ENCODE measurements at regions not wholly inside any gene's neighbourhood (a gene's known extent, or its start where the extent isn't known, plus 50 kb on each side); places are given as distances from the start of the nearest gene placed in this dataset.

GRCh38 chr13:108096301-108096915 lies 118.9 kb downstream of the LIG4 start:
- Mint-ChIP-seq H3K4me1 (ENCODE audit: low read depth) (peaks cover 1% of the 10 kb centered on the region), H3K9me3 (ENCODE audit: low read depth) (no peaks in the 10 kb centered on the region), H3K27me3 (no peaks in the 10 kb centered on the region), H3K27ac (no peak overlapping the region), H3K4me3 (ENCODE audit: low read depth) (no peak overlapping the region), H3K36me3 (ENCODE audit: insufficient read depth) (no peaks in the 10 kb centered on the region)
- no peak for DNase-seq (ENCODE audit: low spot score, unreplicated experiment)
- TF ChIP-seq, protein P1, sequence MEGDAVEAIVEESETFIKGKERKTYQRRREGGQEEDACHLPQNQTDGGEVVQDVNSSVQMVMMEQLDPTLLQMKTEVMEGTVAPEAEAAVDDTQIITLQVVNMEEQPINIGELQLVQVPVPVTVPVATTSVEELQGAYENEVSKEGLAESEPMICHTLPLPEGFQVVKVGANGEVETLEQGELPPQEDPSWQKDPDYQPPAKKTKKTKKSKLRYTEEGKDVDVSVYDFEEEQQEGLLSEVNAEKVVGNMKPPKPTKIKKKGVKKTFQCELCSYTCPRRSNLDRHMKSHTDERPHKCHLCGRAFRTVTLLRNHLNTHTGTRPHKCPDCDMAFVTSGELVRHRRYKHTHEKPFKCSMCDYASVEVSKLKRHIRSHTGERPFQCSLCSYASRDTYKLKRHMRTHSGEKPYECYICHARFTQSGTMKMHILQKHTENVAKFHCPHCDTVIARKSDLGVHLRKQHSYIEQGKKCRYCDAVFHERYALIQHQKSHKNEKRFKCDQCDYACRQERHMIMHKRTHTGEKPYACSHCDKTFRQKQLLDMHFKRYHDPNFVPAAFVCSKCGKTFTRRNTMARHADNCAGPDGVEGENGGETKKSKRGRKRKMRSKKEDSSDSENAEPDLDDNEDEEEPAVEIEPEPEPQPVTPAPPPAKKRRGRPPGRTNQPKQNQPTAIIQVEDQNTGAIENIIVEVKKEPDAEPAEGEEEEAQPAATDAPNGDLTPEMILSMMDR (IDR thresholded peaks at IDR 0.05; ENCODE audit: unreplicated experiment): no peak

- no peak overlapping the region for H3K4me3 Mint-ChIP-seq (ENCODE audit: low read depth)
- no peaks in the 10 kb centered on the region for H3K9me3 Mint-ChIP-seq (ENCODE audit: low read depth)
- DNase-seq (ENCODE audit: low spot score, unreplicated experiment): no peak
- H3K36me3 Mint-ChIP-seq (ENCODE audit: insufficient read depth): no peaks in the 10 kb centered on the region
- H3K27me3 Mint-ChIP-seq: no peaks in the 10 kb centered on the region
- TF ChIP-seq, protein P1 (IDR thresholded peaks at IDR 0.05; ENCODE audit: unreplicated experiment): no peak
- no peak overlapping the region for H3K27ac Mint-ChIP-seq
- H3K4me1 Mint-ChIP-seq (ENCODE audit: low read depth): peaks cover 1% of the 10 kb centered on the region
Observed at GRCh38 chr13:108095036-108095435, 120.3 kb downstream of the LIG4 start.

- H3K4me3 Mint-ChIP-seq (ENCODE audit: low read depth): no peak overlapping the region
- TF ChIP-seq, protein P1 (IDR thresholded peaks at IDR 0.05; ENCODE audit: unreplicated experiment): no peak
- H3K9me3 Mint-ChIP-seq (ENCODE audit: low read depth): no peaks in the 10 kb centered on the region
- no peaks in the 10 kb centered on the region for H3K36me3 Mint-ChIP-seq (ENCODE audit: insufficient read depth)
- no peaks in the 10 kb centered on the region for H3K27me3 Mint-ChIP-seq
- H3K4me1 Mint-ChIP-seq (ENCODE audit: low read depth): no peaks in the 10 kb centered on the region
- DNase-seq (ENCODE audit: low spot score, unreplicated experiment): no peak
- H3K27ac Mint-ChIP-seq: no peak overlapping the region
Observed at GRCh38 chr13:108093616-108094015, 121.7 kb downstream of the LIG4 start.

GRCh38 chr13:108087810-108088209 lies 127.5 kb downstream of the LIG4 start:
- H3K4me1 Mint-ChIP-seq (ENCODE audit: low read depth): no peaks in the 10 kb centered on the region
- H3K36me3 Mint-ChIP-seq (ENCODE audit: insufficient read depth): no peaks in the 10 kb centered on the region
- DNase-seq (ENCODE audit: low spot score, unreplicated experiment): no peak
- TF ChIP-seq, protein P1 (IDR thresholded peaks at IDR 0.05; ENCODE audit: unreplicated experiment): no peak
- no peak overlapping the region for H3K4me3 Mint-ChIP-seq (ENCODE audit: low read depth)
- H3K9me3 Mint-ChIP-seq (ENCODE audit: low read depth): no peaks in the 10 kb centered on the region
- H3K27me3 Mint-ChIP-seq: no peaks in the 10 kb centered on the region
- H3K27ac Mint-ChIP-seq: no peak overlapping the region

DNA sequence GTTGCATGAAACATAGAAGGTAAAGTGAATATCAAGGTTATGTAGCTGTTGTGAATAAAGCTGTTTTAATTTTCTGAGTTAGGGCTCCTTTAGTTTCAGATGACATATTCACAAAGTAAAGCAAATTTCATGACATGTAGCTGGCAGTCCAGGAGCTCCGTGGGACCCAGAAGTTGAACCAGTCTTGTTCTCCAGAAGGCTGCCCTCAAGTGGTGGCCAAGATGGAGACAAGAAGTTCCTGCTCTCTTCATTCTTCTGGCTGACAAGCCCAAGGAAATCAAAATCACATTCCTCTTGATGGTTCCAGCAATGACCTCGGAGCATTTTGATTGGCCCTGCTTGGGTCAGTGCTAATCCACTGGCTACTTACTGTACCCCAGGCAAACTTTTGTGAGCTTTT lies 128.7 kb downstream of the LIG4 start:
- Mint-ChIP-seq H3K36me3 (ENCODE audit: insufficient read depth) (no peaks in the 10 kb centered on the region), H3K27me3 (no peaks in the 10 kb centered on the region), H3K4me3 (ENCODE audit: low read depth) (no peak overlapping the region), H3K9me3 (ENCODE audit: low read depth) (no peaks in the 10 kb centered on the region), H3K4me1 (ENCODE audit: low read depth) (no peaks in the 10 kb centered on the region), H3K27ac (no peak overlapping the region)
- no peak for DNase-seq (ENCODE audit: low spot score, unreplicated experiment)
- TF ChIP-seq, protein P1 (IDR thresholded peaks at IDR 0.05; ENCODE audit: unreplicated experiment): peak; percentile 19

All from progenitor cell of endocrine pancreas (in vitro differentiated cells).